ENCODE measurements at regions not wholly inside any gene's neighbourhood (a gene's known extent, or its start where the extent isn't known, plus 50 kb on each side); places are given as distances from the start of the nearest gene placed in this dataset.

GRCh38 chr7:25907731-25908130, 244.3 kb upstream of the NFE2L3 start:
- DNase-seq: no peak

GRCh38 chr7:25908154-25908949, 243.6 kb upstream of the NFE2L3 start:
- Histone ChIP-seq H3K27ac (no peak overlapping the region), H3K27me3 (no peaks in the 10 kb centered on the region), H3K36me3 (no peaks in the 10 kb centered on the region), H3K9me3 (no peaks in the 10 kb centered on the region), H3K4me1 (no peaks in the 10 kb centered on the region), H3K4me3 (no peak overlapping the region)
- no peak for TF ChIP-seq POLR2A (IDR thresholded peaks at IDR 0.05)
- TF ChIP-seq CTCF (IDR thresholded peaks at IDR 0.05): no peak
- DNase-seq: no peak

More at GRCh38 chr7:25907731-25908130, 244.3 kb upstream of the NFE2L3 start:
- no peaks in the 10 kb centered on the region for H3K9me3 ChIP-seq
- H3K4me1 ChIP-seq: no peaks in the 10 kb centered on the region
- H3K4me3 ChIP-seq: no peak overlapping the region
- TF ChIP-seq POLR2A (IDR thresholded peaks at IDR 0.05) (no peak), CTCF (IDR thresholded peaks at IDR 0.05) (no peak)
- H3K27ac ChIP-seq: no peak overlapping the region
- H3K27me3 ChIP-seq: no peaks in the 10 kb centered on the region
- H3K36me3 ChIP-seq: no peaks in the 10 kb centered on the region

- no peaks in the 10 kb centered on the region for H3K27me3 ChIP-seq
- no peak for DNase-seq
- no peak overlapping the region for H3K4me3 ChIP-seq
- no peaks in the 10 kb centered on the region for H3K4me1 ChIP-seq
- no peak overlapping the region for H3K27ac ChIP-seq
- no peak for TF ChIP-seq POLR2A (IDR thresholded peaks at IDR 0.05)
- H3K9me3 ChIP-seq: no peaks in the 10 kb centered on the region
- H3K36me3 ChIP-seq: no peaks in the 10 kb centered on the region
Observed at GRCh38 chr7:25911738-25912607, 240.0 kb upstream of the NFE2L3 start.

GRCh38 chr7:25913598-25914224, 238.3 kb upstream of the NFE2L3 start:
- Histone ChIP-seq H3K27me3 (no peaks in the 10 kb centered on the region), H3K9me3 (no peaks in the 10 kb centered on the region), H3K27ac (no peak overlapping the region), H3K4me1 (no peaks in the 10 kb centered on the region), H3K4me3 (no peak overlapping the region), H3K36me3 (no peaks in the 10 kb centered on the region)
- no peak for TF ChIP-seq POLR2A (IDR thresholded peaks at IDR 0.05)
- TF ChIP-seq CTCF (IDR thresholded peaks at IDR 0.05): no peak
- DNase-seq: no peak

GRCh38 chr7:25918731-25919130, 233.3 kb upstream of the NFE2L3 start:
- no peaks in the 10 kb centered on the region for H3K27me3 ChIP-seq
- H3K36me3 ChIP-seq: no peaks in the 10 kb centered on the region
- H3K4me3 ChIP-seq: no peak overlapping the region
- DNase-seq: no peak
- no peaks in the 10 kb centered on the region for H3K4me1 ChIP-seq
- no peak overlapping the region for H3K27ac ChIP-seq
- H3K9me3 ChIP-seq: no peaks in the 10 kb centered on the region
- TF ChIP-seq CTCF (IDR thresholded peaks at IDR 0.05): no peak
- no peak for TF ChIP-seq POLR2A (IDR thresholded peaks at IDR 0.05)

Measured in Peyer's patch (tissue), 4 donors.